HL-60 (cell line): ENCODE measurements at regions not wholly inside any gene's neighbourhood (a gene's known extent, or its start where the extent isn't known, plus 50 kb on each side); places are given as distances from the start of the nearest gene placed in this dataset.

ENCODE experiments used
- DNase-seq, 2 experiments: peaks; one replicate each; pipeline ENCODE4 v3.0.0-alpha.2; 2010 to 2020; ENCODE audit warnings: low read depth in 1 of 2, low spot score in 1 of 2
- H3K27ac ChIP-seq: fragments of 250-450 bp; sonication (Bioruptor Pico); replicated peaks from 2 replicates; pipeline ENCODE4 v1.5.1; 2020; ENCODE audit warnings: mild to moderate bottlenecking, moderate library complexity
- H3K27me3 ChIP-seq: fragments of 250-450 bp; sonication (Bioruptor Pico); 2 replicates; pipeline ENCODE4 v1.5.1; 2021; ENCODE audit warnings: mild to moderate bottlenecking, moderate library complexity; ENCODE audit not compliant: insufficient read depth, poor library complexity, severe bottlenecking
- H3K4me3 ChIP-seq: replicated peaks from 2 replicates; pipeline ENCODE4 v1.5.1; 2011; ENCODE audit warnings: mild to moderate bottlenecking, control low read depth, low read length; ENCODE audit not compliant: insufficient read depth
- GABPA ChIP-seq: IDR thresholded peaks from 2 replicates; pipeline ENCODE4 v1.6.1; 2012; ENCODE audit warnings: low read depth
- POLR2AphosphoS5 ChIP-seq: IDR thresholded peaks from 2 replicates; pipeline ENCODE4 v1.6.1; 2012; ENCODE audit warnings: low read depth
- SPI1 ChIP-seq: IDR thresholded peaks from 2 replicates; pipeline ENCODE4 v1.6.1; 2012; ENCODE audit warnings: low read depth, mild to moderate bottlenecking, borderline replicate concordance
- TF ChIP-seq, protein P1 (sequence below): IDR thresholded peaks from one replicate; pipeline ENCODE4 v1.5.1; 2011; ENCODE audit warnings: low read length, control low read depth, inconsistent platforms; ENCODE audit not compliant: insufficient read depth
- TF ChIP-seq, protein P2 (sequence below): IDR thresholded peaks from 2 replicates; pipeline ENCODE4 v1.6.1; 2012; ENCODE audit warnings: low read depth; ENCODE audit not compliant: insufficient replicate concordance

DNA sequence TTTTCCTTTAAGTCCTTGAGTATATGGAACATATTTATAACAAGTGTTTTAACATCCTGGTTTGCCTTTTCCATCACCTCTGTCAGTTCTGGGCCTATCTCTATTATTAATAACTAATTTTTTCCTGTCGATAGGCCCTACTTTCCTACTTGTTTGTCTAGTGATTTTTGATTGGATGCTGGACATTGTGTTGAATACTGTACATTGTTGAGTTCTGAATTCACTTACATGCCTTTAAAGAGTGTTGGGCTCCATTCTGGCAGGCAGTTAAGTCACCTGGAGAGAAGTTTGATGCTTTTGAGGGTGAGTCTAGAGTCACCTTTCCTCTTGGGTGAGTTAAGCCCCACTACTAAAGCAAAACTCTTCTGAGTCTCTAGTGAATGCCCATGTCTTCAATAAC, 77.5 kb upstream of the C14orf180 start:
- Histone ChIP-seq H3K27ac (no peak overlapping the region), H3K4me3 (no peak overlapping the region), H3K27me3 (no peaks in the 10 kb centered on the region)
- TF ChIP-seq SPI1 (no peak), POLR2AphosphoS5 (no peak)
- TF ChIP-seq, protein P1, sequence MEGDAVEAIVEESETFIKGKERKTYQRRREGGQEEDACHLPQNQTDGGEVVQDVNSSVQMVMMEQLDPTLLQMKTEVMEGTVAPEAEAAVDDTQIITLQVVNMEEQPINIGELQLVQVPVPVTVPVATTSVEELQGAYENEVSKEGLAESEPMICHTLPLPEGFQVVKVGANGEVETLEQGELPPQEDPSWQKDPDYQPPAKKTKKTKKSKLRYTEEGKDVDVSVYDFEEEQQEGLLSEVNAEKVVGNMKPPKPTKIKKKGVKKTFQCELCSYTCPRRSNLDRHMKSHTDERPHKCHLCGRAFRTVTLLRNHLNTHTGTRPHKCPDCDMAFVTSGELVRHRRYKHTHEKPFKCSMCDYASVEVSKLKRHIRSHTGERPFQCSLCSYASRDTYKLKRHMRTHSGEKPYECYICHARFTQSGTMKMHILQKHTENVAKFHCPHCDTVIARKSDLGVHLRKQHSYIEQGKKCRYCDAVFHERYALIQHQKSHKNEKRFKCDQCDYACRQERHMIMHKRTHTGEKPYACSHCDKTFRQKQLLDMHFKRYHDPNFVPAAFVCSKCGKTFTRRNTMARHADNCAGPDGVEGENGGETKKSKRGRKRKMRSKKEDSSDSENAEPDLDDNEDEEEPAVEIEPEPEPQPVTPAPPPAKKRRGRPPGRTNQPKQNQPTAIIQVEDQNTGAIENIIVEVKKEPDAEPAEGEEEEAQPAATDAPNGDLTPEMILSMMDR, result no peak
- TF ChIP-seq, protein P2, sequence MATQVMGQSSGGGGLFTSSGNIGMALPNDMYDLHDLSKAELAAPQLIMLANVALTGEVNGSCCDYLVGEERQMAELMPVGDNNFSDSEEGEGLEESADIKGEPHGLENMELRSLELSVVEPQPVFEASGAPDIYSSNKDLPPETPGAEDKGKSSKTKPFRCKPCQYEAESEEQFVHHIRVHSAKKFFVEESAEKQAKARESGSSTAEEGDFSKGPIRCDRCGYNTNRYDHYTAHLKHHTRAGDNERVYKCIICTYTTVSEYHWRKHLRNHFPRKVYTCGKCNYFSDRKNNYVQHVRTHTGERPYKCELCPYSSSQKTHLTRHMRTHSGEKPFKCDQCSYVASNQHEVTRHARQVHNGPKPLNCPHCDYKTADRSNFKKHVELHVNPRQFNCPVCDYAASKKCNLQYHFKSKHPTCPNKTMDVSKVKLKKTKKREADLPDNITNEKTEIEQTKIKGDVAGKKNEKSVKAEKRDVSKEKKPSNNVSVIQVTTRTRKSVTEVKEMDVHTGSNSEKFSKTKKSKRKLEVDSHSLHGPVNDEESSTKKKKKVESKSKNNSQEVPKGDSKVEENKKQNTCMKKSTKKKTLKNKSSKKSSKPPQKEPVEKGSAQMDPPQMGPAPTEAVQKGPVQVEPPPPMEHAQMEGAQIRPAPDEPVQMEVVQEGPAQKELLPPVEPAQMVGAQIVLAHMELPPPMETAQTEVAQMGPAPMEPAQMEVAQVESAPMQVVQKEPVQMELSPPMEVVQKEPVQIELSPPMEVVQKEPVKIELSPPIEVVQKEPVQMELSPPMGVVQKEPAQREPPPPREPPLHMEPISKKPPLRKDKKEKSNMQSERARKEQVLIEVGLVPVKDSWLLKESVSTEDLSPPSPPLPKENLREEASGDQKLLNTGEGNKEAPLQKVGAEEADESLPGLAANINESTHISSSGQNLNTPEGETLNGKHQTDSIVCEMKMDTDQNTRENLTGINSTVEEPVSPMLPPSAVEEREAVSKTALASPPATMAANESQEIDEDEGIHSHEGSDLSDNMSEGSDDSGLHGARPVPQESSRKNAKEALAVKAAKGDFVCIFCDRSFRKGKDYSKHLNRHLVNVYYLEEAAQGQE, result no peak
- DNase-seq, result no peak

DNA sequence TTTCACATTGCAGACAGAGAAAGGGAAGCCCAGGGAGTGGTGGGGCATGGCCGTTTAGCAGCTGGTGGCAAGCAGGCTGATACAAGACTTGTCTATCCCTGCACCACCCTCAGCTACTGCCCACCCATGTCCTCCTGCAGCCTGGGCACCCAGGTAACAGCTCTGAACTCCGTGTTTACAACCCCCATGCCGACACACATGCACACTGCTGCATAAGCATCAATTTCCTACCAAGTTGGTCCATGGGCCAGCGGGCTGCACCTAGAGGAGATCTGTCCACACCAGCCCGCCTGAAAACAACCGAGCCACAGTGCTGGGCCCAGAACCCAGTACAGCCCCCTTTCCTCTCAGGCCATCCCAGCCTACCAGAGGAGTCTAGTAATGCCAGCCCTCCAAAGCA, 75.9 kb upstream of the C14orf180 start:
- Histone ChIP-seq H3K27me3 (no peaks in the 10 kb centered on the region), H3K27ac (no peak overlapping the region), H3K4me3 (no peak overlapping the region)
- TF ChIP-seq GABPA, result no peak
- TF ChIP-seq SPI1, result no peak
- TF ChIP-seq, protein P2, result no peak
- TF ChIP-seq, protein P1, result no peak
- no peak for TF ChIP-seq POLR2AphosphoS5
- DNase-seq, result no peak

DNA sequence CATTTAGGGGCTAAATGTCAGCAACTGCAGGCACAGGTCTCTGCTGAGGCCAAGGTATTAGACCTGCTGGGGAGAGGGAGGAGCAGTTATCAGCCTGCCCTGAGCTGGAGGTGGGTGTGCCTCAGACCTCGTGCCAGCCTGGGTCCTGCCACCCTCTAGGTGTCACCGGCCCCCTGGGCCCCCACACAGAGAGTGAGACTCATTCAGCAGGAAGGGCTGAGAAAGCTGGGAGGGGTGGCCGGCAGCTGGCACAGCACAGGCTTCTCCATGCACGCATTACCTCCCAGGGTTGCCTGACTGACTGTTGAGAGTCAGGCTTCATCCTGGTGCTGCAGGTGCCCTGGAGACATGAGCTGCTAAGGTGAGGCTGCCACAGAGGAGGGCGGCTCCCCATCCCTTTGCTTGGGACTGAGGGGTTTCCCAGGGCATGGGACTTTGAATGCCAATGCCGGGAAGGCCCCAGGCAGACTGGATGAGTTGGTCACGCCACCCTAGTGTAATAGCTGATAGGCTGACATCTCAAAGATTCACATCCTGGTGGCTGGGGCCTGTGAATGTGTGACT, 75.3 kb upstream of the C14orf180 start:
- no peak overlapping the region for H3K4me3 ChIP-seq
- DNase-seq, result no peak
- H3K27me3 ChIP-seq, result no peaks in the 10 kb centered on the region
- TF ChIP-seq SPI1 (no peak), GABPA (no peak), POLR2AphosphoS5 (no peak)
- TF ChIP-seq, protein P2, result no peak
- TF ChIP-seq, protein P1, result no peak
- H3K27ac ChIP-seq, result no peak overlapping the region
